HG02973 (cell line): ENCODE measurements at regions not wholly inside any gene's neighbourhood (a gene's known extent, or its start where the extent isn't known, plus 50 kb on each side); places are given as distances from the start of the nearest gene placed in this dataset.

ENCODE experiments used
- ATAC-seq: cut with Tn5 transposase; IDR thresholded peaks from one replicate; pipeline ENCODE4 v1.9.1; 2021; ENCODE audit warnings: moderate library complexity; ENCODE audit not compliant: unreplicated experiment

DNA sequence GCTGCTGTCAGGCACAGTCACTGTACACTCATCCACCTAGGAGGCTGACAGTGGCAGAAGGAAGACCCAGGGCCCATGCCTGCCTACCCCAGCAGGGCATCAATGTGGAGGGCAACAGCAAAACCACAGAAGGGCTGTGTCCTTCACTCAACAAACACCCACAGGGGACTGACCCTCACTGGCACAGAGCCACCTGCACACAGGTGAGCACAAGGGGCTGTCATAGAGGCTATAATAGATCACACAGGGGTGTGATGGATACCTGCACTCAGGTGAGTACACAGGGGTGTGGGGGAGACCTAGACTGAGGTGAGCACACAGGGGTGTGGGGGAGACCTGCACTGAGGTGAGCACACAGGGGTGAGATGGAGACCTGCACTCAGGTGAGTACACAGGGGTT is 132.8 kb upstream of the TCERG1L start:
- no peak for ATAC-seq

DNA sequence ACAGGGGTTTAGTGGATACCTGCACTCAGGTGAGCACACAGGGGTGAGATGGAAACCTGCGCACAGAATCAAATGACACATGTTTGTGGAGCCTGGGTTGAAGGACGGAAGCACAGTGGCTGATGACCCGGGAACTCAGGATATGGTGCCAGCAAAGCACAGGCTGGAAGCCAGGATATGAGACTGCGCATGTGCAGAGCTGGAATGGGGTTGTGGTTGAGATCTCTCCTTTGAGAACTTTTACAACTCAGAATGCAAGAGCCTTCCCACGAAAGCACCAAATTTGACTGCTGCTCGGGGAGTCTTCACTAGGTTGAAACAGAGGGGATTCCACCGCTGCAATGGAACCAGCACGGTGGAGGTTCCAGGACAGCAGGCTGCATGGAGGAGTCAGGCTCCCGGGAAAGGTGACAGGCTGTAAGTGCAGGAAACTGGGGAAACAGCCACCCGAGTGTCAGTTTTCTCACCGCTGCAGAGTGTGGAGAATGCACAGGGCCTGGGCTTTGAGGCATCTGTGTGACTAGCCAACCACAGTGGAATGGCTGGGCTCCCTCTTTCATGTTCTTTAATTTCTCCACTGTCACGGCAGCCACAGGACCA is 133.4 kb upstream of the TCERG1L start:
- no peak for ATAC-seq

DNA sequence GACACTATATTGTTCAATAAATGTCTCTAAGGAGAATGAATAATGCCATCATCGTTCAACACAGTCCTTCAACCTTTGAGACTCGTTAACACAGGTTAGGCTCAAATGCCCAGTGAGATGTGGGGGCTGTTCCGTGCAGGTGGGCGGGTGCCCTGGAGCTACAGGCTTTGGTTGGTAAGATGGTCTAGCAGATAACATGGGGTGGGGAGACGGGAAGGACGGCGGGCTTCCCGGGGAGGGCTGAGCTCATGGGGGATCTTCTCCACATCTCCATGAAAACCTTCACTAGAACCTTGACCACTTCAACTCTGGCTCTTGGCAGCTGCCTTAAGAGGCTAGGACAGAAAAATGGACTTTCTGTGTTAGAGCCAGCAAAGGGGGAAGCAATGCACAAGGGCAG is 134.1 kb upstream of the TCERG1L start:
- no peak for ATAC-seq

DNA sequence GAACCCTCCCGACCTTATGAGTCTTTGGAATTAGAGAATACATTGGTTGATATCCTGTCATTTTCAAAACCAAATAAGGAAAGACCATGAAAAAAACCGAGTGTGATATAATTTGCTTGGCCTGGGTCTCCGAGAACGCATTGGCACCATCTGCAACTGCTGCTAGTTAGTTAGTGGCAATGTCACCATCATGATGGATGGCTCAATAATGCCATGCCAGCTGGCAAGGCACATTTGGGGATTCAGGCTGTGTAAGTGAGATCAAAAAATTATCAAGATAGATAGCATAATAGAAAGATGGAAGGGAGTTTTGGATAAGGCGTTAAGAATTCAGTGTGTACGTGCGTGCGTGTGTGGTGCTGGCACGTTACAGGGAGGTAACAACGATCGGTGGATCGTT is 134.7 kb upstream of the TCERG1L start:
- ATAC-seq = no peak

DNA sequence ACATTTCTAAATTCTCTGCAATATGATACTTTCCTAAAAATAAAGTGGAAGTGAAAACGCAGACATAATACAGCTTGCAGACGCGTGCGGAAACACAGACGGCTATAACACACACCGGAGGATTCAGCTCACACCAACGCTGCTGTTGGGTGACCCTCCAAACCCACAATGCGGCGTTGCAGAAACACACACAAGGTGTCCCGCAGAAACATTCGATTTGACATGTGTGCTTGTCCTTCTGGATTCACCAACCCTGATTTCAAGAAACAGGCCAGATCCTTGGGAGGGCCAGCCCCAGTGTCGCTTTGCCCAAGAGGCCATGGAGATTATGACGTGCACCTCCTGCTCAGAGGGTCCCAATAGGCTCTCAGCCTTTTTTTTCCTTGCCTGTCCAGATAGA is 136.7 kb upstream of the TCERG1L start:
- no peak for ATAC-seq

DNA sequence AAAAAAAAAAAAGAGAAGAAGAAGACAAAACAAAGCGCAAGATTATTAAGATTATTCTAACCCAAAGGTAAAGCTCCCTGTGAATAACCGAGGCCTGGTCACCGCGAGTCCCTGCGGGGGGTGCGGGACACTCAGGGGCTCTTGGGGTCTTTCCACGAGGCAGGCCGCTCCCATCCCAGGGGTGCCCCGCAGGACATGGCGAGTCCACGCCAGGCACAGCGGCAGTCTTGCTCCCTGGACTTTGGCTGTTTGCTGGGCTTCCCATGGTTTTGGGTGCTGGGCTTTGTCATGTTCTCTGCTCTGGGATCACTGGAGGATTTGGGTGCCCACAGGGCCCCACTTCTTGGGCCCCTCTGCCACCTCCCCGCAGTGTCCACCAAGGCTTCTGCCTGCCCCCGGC is 137.4 kb upstream of the TCERG1L start:
- ATAC-seq = no peak

DNA sequence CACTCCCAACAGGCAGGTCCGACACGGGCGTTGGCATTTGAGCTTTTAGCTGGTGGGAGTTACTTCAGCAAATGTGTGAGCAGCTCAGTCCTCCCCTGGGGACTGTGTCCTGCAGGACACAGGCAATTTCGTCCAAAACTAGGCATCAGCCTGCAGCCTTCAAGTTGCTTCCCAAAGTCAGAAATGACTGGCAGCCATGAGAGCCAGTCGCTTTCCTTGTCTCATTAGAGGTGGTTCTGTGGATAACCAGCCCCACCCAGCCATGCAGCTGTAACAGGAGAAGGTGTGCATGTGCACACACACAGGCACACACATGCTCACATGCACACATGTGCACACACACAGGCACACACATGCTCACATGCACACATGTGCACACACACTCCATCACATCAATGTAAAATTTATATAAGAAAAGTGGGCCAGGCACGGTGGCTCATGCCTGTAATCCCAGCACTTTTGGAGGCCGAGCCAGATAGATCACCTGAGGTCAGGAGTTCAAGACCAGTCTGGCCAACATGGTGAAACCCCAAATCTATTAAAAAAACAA is 138.8 kb upstream of the TCERG1L start:
- no peak for ATAC-seq

DNA sequence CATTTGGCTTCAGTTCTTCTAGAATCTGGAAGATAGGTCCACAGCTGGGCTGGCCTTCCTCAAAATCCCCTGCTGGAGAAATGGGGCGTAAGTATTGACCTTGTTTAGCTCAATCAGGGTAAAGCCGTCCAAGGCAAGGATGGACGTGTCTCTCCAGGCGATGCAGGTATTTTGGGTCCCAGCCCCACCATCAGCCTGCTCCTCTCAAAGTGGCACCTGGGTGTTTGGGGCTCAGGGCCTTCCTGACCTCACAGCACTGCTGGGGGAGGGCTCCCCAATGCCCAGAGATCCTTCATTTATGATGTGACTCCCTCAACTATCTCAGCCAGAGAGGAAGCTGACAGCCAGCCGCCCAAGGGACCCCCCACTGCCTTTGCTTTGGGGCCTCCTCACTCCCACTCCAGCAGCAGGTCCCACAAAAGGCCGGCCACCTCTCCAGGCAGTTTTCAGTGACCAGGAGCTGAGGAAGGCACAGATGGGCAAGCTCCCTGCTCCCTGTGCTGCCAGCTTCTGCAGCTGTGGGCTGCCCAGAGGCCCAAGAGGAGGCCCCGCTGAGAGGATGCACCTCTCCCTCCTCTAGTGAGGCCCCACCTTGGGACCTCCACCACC is 140.0 kb upstream of the TCERG1L start:
- ATAC-seq = no peak

DNA sequence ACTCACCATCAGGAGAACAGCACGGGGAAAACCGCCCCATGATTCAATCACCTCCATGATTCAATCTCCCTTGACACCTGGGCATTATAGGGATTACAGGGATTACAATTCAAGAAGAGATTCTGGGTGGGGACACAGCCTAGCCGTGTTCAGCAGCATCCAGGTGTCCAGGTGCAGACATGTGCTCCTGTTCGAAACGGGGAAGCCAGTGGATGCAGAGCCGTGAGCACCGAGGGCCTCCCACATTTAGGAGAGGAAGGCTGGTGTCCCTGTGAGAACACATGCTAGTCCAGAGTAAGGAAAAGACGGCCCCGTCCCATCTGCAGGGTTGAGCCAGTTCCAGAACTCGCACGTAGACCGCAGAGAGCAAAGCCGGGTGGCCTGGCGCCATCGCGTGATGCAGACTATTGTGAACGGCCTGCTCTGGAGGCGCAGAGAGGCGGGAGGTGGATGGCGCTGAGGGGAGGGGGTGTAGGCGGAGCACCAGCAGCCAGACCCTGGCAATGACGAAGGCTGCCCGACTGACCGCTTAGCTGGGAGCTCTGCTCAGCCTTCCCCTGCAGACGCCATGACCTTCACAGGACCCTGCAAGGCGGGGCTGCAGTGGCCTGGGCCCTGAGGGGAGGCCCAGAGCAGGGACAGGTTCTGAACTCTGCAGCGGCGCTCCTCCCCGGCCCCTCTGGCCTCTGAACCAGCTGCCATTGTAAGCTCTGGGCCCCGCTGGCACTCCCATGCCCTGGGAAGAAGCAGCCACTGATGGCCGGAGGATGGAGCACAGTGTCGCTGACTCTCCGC is 141.6 kb upstream of the TCERG1L start:
- no peak for ATAC-seq

DNA sequence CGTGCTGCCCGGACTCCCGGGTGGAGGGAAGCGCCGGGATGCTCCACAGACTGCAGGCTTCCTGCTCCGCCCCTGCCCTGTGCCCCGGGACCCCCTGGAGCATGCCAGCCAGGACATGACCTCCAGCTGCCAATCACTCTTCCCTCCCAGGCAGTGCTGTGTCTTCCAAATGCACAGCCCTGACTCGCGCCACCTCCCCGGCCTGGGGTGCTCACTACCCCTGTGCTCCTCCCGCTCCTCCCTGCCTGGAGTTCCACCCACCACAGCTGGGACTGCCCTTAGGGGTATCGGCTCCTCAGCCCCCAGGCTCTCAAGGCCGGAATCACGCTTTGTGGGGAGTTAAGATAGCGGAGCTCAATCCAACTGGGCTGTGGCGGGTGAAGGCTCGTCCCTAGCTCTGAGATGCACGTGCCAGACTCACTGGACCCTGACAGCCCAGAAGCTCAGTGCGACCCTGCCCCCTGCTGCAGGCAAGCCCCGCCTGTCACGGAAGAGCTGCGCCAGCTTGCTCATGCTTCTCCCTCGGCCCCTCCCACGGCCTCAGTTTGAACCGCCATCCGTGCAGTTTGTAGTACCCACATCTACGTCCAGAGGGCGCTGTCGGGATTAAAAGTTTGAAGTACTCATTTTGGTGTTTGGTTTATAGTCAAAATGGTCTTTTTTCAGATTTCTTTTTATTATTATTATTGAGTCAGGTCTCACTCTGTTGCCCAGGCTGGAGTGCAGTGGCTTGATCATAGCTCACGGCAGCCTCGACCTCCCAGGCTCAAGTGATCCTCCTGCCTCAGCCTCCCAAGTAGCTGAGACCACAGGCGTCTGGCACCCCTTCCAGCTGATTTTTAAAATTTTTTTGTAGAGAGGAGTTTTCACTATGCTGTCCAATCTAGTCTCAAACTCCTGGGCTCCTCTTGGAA is 142.5 kb upstream of the TCERG1L start:
- no peak for ATAC-seq

DNA sequence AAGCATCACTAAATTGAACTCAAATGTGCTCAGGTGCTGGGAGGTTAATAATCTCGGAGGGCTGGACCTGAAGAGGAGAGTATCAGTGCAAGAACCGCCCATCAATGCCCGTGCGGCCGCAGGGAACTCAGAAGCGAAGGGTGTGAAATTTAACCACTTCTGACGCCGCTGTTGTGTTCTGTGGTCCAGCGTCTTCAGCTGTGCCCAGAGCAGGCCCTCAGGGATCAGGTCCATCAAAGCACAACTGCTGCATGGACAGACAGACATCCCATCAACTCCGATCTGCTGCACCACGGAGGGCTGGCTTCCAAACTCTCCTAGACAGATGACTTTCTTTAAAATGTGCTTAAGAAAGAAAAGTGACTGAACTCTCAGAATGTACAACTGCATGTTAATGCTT is 144.9 kb upstream of the TCERG1L start:
- ATAC-seq = no peak

DNA sequence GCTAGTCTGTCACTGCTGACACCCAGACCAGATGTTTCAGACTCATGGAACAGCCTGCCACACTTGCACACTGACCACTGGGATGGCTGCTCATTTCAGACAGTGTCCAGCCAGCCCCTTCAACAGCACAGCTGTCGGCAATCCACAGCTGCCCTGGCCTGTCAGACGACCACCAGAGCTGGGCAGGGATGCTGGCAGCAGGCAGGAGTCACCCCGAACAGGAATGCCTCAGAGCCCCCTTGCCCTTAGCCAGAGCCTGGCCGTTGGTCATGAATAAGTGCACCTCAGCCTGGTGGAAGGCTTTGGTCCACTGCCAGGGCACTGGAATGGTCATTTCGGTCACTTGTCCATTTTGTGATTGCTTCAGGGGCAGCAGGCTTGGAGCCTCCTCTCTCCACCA is 149.6 kb upstream of the TCERG1L start:
- ATAC-seq = no peak

DNA sequence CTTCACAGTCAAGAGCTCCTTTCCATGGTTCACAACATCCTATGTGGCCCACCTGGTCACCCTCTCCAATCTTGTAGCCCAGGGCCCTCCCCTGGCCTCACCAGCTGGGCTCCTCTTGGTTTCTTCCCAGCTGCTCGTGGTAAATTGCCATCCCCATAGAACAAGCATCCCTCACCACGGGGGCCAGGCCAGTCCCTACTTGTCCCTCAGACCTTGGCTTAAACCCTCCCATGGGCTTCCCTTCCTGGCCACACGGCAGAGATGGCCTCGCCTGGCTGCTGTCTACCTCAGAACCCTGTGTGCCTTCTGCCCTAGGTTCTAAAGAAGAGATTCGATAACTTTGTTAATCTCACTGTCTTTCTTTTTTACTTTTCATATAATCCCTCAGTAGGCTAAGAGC is 153.3 kb upstream of the TCERG1L start:
- no peak for ATAC-seq

DNA sequence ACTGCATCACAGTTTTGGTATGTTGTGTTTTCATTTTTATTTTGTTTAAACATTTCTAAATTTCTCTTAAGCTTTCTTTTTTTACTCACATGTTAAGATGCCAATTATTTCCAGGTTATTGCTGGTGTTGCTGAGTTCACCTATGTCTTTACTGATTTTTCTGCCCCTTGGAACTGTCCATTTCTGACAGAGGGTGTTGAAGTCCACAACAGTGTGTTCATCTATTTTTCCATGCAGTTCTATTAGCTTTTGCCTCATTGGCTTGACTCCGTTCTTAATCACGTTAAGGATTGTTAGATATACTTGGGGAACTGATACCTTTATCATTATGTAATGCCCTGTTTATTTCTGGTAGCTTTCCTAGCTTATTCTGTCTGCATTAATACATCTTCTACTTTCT is 158.0 kb upstream of the TCERG1L start:
- no peak for ATAC-seq

DNA sequence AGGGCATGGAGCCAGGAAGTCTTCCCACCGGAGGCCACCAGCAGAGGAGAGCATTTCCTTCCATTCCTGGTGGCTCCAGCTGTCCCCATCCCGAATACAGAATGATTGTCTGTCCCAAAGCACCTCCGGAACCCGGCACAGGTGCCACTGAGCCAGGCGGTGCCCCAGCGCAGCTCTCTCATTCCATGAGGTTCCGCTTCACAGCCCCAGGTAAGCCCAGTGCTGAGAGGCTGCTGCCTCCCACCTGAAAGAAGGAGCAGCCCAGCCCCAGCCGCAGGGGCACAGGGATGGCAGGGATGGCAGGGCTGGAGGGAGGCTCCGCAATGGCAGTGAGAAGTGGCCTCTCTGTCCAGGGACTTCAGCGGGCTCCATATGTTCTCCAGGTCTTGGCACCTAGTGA is 162.1 kb upstream of the TCERG1L start:
- ATAC-seq = no peak

DNA sequence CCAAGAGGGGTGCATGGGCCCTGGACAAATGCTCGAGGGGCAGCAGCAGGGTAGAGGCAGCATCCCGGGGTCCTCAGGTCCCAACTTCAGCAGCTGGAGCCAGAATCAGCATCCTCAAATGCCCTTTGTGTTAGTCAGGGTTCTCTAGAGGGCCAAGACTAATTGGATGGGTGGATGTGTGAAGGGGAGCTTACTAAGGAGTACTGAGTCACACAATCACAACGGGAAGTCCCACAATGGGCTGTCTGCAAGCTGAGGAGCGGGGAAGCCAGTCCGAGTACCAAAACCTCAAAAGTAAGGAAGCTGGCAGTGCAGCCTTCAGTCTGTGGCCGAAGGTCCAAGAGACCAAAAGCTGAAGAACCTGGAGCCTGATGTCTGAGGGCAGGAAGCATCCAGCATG is 162.9 kb upstream of the TCERG1L start:
- no peak for ATAC-seq

DNA sequence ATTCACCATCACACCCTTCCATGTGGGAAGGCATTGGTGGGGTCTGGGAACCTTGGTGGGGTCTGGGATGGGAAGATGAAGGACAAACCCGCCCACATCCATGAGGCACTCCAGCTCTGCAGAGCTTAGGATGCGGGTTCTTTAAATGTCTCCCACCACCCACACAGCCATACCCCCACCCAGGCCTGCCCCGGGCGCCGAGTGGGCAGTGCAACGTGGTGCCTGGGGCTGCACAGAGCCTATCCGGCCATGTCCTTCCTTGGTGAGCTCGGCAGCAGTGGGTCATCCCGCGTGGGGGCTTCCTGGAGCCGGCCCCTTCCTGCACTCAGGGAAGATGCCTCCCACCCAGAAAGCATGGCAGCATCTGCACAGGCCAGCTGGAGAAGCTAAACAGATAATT is 163.5 kb upstream of the TCERG1L start:
- ATAC-seq = no peak

DNA sequence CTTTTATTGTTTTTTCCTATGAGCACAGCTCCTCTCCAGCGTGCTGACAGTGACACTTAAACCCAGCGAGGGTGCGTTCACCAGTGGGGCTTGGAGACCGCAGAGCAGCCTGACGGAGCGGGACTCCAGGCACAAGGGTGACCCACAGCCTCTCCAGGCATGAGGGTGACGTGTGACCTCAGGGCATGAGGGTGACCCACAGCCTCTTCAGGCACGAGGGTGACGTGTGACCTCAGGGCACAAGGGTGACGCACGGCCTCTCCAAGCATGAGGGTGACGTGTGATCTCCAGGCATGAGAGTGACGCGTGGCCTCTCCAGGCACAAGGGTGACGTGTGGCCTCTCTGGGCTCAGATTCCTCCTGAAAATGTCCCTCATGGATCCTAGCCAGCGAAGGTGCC is 164.3 kb upstream of the TCERG1L start:
- ATAC-seq = no peak

DNA sequence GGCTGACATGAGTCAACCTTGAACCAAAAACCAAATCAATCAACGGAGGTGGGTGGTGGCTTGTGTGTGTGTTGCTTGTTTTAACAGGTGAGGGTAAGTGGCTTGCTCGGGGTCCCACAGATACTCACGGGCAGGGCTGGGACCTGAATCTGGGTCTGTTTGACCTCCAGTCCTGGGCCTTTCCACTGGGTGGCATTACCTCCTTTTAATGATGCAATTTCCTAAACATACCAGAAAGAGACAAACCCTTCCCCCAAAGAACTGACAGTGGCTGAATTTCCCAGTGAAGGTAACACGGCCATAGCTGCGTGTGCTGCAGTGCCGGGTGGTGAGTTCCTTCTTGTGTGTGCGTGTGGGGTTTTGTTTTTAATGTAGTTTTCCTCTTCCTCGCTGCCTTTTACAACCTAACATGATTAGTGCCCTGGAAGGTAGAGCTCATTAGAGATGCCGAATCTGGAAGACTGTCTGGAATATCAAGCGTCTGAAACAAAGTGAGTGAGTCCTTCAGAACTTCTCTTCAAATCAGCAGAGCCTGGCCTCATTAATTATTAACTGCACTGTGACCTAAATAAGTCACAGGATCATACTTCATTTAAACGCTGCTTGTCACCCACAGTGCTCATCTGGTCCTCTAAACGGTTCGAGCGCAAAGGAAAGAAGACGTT is 166.1 kb upstream of the TCERG1L start:
- ATAC-seq = no peak

DNA sequence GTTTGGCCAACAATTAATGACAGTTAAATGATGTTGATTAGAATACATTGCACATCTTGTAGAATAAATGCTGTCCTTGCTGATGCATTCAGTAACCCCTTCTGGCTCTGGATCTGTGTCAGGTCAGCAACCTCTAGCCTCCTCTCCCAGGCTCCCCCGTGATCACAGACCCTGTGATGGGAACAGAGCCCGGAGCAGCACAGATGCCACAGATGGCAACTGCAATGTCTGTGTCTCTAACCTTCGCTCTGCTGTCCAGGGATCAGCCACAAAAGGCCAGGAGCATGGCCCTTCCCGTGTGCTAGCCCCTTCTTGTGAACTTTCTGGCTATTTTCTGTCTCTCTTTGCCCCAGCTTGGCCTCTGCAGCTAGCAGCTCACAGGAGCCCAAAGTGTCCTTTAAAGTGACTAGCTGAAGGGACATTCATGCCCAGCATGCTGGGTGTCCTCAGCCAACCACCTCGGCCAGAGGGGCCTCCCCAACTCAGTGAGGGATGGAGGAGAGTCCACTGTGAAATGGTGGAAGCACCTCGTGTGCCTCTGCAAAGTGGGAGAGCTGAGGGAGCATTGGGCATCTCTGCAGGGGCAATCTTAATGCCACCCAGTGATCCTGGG is 167.0 kb upstream of the TCERG1L start:
- ATAC-seq = no peak
